Ascending aorta (tissue), 2 donors: ENCODE measurements at regions not wholly inside any gene's neighbourhood (a gene's known extent, or its start where the extent isn't known, plus 50 kb on each side); places are given as distances from the start of the nearest gene placed in this dataset.
"Not testable (repeated sequence)": the region's sequence is repeated elsewhere in the genome, so short reads cannot be mapped to it uniquely, and the experiment has no call there.

ENCODE experiments used
- DNase-seq, 2 donors: peaks; one replicate each; pipeline ENCODE4 v3.0.0-alpha.2; 2019; ENCODE audit warnings: low spot score in 2 of 2
- H3K27ac ChIP-seq, 2 donors: fragments of 200-600 bp; sonication (generic); one replicate each; pipeline ENCODE4 v1.5.1; 2016 to 2017; ENCODE audit warnings: mild to moderate bottlenecking in 1 of 2
- H3K27me3 ChIP-seq: fragments of 200-600 bp; sonication (generic); one replicate; pipeline ENCODE4 v1.5.1; 2017
- H3K36me3 ChIP-seq, 2 donors: fragments of 200-600 bp; sonication (generic); one replicate each; pipeline ENCODE4 v1.5.1; 2016
- H3K4me1 ChIP-seq, 2 donors: fragments of 200-600 bp; sonication (generic); one replicate each; pipeline ENCODE4 v1.5.1; 2016 to 2017; ENCODE audit warnings: mild to moderate bottlenecking in 1 of 2
- H3K4me3 ChIP-seq, 2 donors: fragments of 200-600 bp; sonication (generic); one replicate each; pipeline ENCODE4 v1.5.1; 2016 to 2017; ENCODE audit warnings: mild to moderate bottlenecking in 1 of 2
- H3K9me3 ChIP-seq, 2 donors: fragments of 200-600 bp; sonication (generic); one replicate each; pipeline ENCODE4 v1.5.1; 2016
- intact Hi-C: fragments of 100-400 bp; cut with DNase I; formaldehyde crosslinking; loops from one replicate; pipeline ENCODE4 v1.15.1; 2023
- TF ChIP-seq, protein P1 (sequence below), 3 experiments: fragments of 200-600 bp in 2 of 3; fragments of 450-650 bp in 1 of 3; sonication (generic) in 2 of 3; IDR thresholded peaks; one replicate each; pipeline ENCODE4 v1.5.1; 2016 to 2019; ENCODE audit warnings: antibody characterized with exemption in 3 of 3, mild to moderate bottlenecking in 1 of 3, moderate library complexity in 1 of 3

- no peak overlapping the region for H3K4me3 ChIP-seq
- no peaks in the 10 kb centered on the region for H3K27me3 ChIP-seq
- TF ChIP-seq, protein P1, sequence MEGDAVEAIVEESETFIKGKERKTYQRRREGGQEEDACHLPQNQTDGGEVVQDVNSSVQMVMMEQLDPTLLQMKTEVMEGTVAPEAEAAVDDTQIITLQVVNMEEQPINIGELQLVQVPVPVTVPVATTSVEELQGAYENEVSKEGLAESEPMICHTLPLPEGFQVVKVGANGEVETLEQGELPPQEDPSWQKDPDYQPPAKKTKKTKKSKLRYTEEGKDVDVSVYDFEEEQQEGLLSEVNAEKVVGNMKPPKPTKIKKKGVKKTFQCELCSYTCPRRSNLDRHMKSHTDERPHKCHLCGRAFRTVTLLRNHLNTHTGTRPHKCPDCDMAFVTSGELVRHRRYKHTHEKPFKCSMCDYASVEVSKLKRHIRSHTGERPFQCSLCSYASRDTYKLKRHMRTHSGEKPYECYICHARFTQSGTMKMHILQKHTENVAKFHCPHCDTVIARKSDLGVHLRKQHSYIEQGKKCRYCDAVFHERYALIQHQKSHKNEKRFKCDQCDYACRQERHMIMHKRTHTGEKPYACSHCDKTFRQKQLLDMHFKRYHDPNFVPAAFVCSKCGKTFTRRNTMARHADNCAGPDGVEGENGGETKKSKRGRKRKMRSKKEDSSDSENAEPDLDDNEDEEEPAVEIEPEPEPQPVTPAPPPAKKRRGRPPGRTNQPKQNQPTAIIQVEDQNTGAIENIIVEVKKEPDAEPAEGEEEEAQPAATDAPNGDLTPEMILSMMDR (IDR thresholded peaks at IDR 0.05): no peak
- intact Hi-C loops: no loop called here
- no peaks in the 10 kb centered on the region for H3K4me1 ChIP-seq
- no peak overlapping the region for H3K27ac ChIP-seq
- H3K9me3 ChIP-seq: no peaks in the 10 kb centered on the region
- H3K36me3 ChIP-seq: no peaks in the 10 kb centered on the region
- no peak for DNase-seq
These were observed 958.0 kb upstream of the PCDH7 start for GRCh38 chr4:29762151-29762550.

DNA sequence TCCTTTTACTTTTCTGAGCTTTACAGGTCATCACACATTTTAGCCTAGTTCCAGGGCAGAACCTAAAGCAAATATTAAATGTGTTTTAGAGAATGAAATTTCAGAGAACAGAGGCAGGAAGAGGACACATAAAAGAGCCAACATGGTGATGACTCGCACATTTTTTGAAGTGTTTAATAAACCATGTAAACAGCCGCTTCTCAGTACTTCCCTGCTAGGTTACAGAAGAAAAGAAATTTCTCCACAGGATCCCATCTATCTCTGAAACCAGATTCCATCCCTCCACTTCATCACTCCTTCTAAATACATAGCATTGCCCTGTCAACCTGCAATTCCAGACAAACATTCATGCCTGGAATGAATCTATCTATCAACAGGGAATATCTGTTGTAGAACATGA lies 949.5 kb upstream of the PCDH7 start:
- Histone ChIP-seq H3K4me1 (no peaks in the 10 kb centered on the region), H3K36me3 (no peaks in the 10 kb centered on the region), H3K27ac (no peak overlapping the region), H3K9me3 (no peaks in the 10 kb centered on the region), H3K27me3 (no peaks in the 10 kb centered on the region), H3K4me3 (no peak overlapping the region)
- TF ChIP-seq, protein P1 (IDR thresholded peaks at IDR 0.05): no peak
- no peak for DNase-seq
- intact Hi-C loops: no loop called here

DNA sequence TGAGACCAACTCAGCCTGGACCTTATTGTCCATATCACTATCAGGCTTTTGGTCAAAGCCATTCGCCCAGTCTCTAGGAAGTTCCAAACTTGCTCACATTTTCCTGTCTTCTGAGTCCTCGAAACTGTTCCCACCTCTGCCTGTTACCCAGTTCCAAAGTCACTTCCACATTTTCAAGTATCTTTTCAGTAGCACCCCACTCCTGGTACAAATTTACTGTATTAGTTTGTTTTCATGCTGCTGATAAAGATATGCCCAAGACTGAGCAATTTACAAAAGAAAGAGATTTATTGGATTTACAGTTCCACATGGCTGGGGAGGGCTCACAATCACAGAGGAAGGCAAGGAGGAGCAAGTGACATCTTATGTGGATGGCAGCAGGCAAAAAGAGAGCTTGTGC lies 932.0 kb upstream of the PCDH7 start:
- intact Hi-C loops, H3K36me3 ChIP-seq, H3K4me3 ChIP-seq, H3K4me1 ChIP-seq, H3K9me3 ChIP-seq, DNase-seq, H3K27ac ChIP-seq, H3K27me3 ChIP-seq: not testable (repeated sequence)

DNA sequence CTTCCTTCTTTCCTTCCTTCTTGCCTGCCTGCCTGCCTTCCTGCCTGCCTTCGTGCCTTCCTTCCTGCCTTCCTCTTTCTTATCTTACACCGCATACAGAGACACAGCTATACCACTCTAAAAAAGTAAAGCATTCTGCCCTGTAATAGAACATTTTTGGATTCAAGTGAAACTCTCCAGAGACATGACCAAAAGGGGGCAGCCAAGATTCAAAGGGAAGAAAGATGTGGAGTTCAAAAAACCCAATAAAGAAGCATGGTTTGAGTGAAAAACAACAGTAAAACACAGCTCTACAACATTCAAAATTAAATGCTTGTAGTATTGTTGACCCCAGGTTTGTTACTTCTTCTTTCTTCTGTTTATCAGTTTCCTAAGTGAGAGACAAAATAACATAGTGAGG lies 914.9 kb upstream of the PCDH7 start:
- Histone ChIP-seq H3K27ac (no peak overlapping the region), H3K27me3 (no peaks in the 10 kb centered on the region), H3K36me3 (no peaks in the 10 kb centered on the region), H3K4me1 (no peaks in the 10 kb centered on the region), H3K9me3 (no peaks in the 10 kb centered on the region), H3K4me3 (no peak overlapping the region)
- TF ChIP-seq, protein P1 (IDR thresholded peaks at IDR 0.05): no peak
- intact Hi-C loops: no loop called here
- no peak for DNase-seq

GRCh38 chr4:29805916-29806480 lies 914.2 kb upstream of the PCDH7 start:
- TF ChIP-seq, protein P1 (IDR thresholded peaks at IDR 0.05): no peak
- Histone ChIP-seq H3K27me3 (no peaks in the 10 kb centered on the region), H3K27ac (no peak overlapping the region), H3K36me3 (no peaks in the 10 kb centered on the region), H3K4me3 (no peak overlapping the region), H3K4me1 (no peaks in the 10 kb centered on the region), H3K9me3 (no peaks in the 10 kb centered on the region)
- no peak for DNase-seq
- intact Hi-C loops: no loop called here

GRCh38 chr4:29817961-29818360 lies 902.2 kb upstream of the PCDH7 start:
- intact Hi-C loops: no loop called here
- H3K4me1 ChIP-seq: no peaks in the 10 kb centered on the region

More at GRCh38 chr4:29817961-29818360, 902.2 kb upstream of the PCDH7 start:
- peaks cover 0 to 3% of the 10 kb centered on the region in 2 donors for H3K9me3 ChIP-seq
- no peak overlapping the region for H3K27ac ChIP-seq
- DNase-seq: no peak
- TF ChIP-seq, protein P1 (IDR thresholded peaks at IDR 0.05): no peak
- H3K27me3 ChIP-seq: no peaks in the 10 kb centered on the region
- H3K4me3 ChIP-seq: no peak overlapping the region
- no peaks in the 10 kb centered on the region for H3K36me3 ChIP-seq
